Omental fat pad (tissue), 3 donors: ENCODE measurements at regions not wholly inside any gene's neighbourhood (a gene's known extent, or its start where the extent isn't known, plus 50 kb on each side); places are given as distances from the start of the nearest gene placed in this dataset.
"Not testable (repeated sequence)": the region's sequence is repeated elsewhere in the genome, so short reads cannot be mapped to it uniquely, and the experiment has no call there.

Experiments
- ATAC-seq: fragments of 150-250 bp; one replicate; pipeline ENCODE4 v1.9.1; 2016; ENCODE audit warnings: mild to moderate bottlenecking, moderate library complexity; ENCODE audit not compliant: low FRiP score
- DNase-seq: peaks from one replicate; pipeline ENCODE4 v3.0.0-alpha.2; 2019; ENCODE audit warnings: low spot score
- TF ChIP-seq, protein P1 (sequence below), 3 donors: fragments of 450-650 bp; IDR thresholded peaks; one replicate each; pipeline ENCODE4 v1.5.1; 2016 to 2017; ENCODE audit warnings: antibody characterized with exemption in 3 of 3, mild to moderate bottlenecking in 3 of 3, moderate library complexity in 2 of 3

DNA sequence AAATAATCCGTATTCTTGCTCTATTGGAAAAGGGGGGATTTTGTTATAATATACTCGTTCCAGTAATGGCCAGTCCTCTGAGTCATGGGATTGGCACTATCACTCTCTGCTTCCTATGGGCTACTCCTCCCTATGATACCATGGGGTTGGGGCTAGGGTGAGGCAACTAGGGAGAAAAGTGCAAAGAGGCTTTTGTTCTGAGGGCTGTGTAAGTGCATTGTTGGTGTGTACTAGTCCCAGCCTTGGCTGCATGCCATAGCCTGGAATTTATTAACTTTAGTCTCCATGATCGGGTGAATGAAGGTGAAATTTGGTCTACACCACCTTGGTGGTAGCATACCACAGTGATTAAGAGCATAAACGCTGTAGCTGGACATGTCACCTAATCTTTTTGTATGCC is 247.6 kb downstream of the RPAP3 start:
- TF ChIP-seq, protein P1, sequence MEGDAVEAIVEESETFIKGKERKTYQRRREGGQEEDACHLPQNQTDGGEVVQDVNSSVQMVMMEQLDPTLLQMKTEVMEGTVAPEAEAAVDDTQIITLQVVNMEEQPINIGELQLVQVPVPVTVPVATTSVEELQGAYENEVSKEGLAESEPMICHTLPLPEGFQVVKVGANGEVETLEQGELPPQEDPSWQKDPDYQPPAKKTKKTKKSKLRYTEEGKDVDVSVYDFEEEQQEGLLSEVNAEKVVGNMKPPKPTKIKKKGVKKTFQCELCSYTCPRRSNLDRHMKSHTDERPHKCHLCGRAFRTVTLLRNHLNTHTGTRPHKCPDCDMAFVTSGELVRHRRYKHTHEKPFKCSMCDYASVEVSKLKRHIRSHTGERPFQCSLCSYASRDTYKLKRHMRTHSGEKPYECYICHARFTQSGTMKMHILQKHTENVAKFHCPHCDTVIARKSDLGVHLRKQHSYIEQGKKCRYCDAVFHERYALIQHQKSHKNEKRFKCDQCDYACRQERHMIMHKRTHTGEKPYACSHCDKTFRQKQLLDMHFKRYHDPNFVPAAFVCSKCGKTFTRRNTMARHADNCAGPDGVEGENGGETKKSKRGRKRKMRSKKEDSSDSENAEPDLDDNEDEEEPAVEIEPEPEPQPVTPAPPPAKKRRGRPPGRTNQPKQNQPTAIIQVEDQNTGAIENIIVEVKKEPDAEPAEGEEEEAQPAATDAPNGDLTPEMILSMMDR (IDR thresholded peaks at IDR 0.05), result no peak
- DNase-seq (no peak), ATAC-seq (no peak)

DNA sequence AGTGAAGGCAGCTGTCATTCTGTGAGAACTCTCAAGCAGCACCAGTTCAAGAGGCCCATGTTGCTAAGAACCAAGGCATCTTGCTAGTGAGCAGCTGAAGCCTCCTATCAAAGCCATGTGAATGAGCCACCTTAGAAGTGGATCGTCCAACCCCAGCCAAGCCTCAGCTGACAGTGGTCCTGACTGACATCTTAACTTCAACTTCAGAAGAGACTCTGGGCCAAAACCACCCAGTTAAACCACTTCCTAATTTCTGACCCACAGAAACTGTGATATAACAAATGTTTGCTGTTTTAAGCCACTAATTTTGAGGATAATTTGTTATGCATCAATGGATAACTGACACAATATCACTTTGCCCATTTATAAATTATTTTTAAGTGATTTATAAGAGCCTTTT is 256.0 kb downstream of the RPAP3 start:
- DNase-seq (no peak), ATAC-seq (no peak)
- TF ChIP-seq, protein P1 (IDR thresholded peaks at IDR 0.05), result no peak

DNA sequence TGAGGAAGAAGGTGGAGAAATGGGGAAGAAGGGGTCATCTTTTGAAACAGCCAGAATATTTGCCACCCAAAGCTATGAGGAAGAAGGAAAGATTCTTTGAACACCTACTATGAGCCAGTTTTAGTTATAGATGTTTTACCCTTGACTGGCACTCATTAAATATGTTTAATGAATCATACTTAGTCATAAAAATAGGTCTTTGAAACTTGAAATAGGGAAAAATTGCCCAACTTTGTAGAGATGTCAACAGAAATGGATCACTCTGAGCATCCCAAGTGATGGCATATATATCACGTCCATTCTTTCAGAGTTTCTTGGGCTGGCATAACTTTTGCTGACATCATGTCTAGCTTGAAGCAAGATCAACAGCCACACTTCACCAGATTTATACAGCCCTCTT is 263.5 kb downstream of the RPAP3 start:
- ATAC-seq (no peak), DNase-seq (no peak)
- TF ChIP-seq, protein P1 (IDR thresholded peaks at IDR 0.05), result no peak

DNA sequence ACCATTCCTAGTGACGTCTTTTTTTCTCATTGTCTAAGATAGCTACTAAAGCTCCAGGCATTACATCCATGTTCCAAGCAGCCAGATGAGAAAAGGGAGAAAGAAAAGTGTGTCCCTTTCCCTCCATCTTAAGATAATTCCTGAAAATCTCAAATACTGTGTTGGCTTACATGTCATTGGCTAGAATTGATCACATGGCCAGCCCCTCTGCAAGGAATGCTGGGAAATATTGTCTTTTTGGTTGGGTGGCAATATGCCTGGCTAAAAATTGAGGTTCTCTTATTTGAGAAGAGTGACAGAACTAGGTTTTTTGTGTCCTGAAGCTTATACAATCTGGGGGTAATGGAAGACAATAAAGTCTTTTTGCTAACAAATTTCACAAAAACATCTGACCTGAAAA is 264.3 kb downstream of the RPAP3 start:
- TF ChIP-seq, protein P1 (IDR thresholded peaks at IDR 0.05), result no peak
- ATAC-seq, result no peak
- no peak for DNase-seq

DNA sequence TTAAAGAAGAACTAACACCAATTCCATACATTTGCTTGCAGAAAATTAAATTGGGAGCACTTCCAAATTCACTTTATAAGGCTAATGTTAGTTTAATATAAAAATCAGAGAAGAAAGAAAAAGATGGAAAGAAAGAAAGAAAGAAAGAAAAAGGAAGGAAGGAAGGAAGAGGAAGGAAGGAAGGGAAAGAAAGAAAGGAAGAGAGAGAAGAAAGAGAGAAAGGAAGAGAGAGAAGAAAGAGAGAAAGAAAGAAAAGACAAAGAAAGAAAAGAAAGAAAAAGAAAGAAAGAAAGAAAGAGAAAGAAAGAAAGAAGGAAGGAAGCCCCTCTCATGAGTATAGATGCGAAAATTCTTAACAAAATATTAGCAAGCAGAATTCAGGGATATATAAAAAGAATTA is 267.7 kb downstream of the RPAP3 start:
- ATAC-seq, result no peak
- TF ChIP-seq, protein P1 (IDR thresholded peaks at IDR 0.05), result no peak

DNA sequence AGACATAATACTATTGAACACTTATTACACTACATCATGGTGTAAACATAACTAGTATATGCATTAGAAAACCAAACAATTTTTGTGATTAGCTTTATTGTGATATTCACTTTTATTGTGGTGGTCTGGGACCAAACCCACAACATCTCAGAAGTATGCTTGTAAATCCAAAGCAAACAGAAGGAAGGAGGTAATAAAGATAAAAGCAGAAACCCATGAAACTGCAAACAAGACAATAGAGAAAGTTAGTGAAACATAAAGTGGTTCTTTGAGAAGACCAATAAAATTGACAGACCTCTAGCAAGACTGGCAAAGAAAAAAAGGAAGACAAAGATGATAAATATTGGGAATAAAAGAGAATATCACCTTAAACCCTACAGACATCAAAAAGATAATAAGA is 268.3 kb downstream of the RPAP3 start:
- ATAC-seq (no peak), DNase-seq (no peak)
- TF ChIP-seq, protein P1 (IDR thresholded peaks at IDR 0.05), result no peak

More for the DNA sequence above, 267.7 kb downstream of the RPAP3 start:
- no peak for DNase-seq

DNA sequence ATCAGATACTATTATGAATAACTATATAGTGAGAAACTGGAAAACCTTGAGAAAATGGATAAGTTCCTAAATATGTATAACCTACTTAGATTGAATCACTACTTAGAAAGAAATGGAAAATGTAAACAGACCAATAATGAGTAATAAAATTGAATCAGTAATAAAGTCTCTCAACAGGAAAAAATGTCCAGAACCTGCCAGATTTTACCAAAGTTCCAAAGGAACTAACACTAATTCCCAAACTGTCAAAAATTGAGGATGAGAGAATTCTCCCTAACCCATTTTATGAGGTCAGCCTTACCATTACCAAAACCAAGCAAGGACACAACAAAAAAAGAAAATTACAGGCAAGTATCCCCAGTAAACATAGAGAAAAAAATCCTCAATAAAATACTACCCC is 272.0 kb downstream of the RPAP3 start:
- ATAC-seq, result no peak

DNA sequence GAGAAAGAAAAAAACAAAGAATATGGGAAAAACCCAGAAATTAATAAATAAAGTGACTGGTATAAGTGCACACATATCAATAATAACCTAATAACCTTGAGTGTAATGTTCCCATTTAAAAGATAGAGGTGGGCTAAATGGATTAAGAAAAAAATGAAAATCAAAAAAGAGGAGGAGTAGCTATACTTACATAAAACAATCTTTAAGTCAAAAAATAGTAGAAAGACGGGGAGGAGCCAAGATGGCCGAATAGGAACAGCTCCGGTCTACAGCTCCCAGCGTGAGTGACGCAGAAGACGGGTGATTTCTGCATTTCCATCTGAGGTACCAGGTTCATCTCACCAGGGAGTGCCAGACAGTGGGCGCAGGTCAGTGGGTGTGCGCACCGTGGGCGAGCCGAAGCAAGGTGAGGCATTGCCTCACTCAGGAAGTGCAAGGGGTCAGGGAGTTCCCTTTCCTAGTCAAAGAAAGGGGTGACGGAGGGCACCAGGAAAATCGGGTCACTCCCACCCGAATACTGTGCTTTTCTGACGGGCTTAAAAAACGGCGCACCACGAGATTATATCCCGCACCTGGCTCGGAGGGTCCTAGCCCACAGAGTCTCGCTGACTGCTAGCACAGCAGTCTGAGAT is 279.0 kb downstream of the RPAP3 start:
- DNase-seq, result not testable (repeated sequence)

More for the DNA sequence above, 272.0 kb downstream of the RPAP3 start:
- TF ChIP-seq, protein P1 (IDR thresholded peaks at IDR 0.05), result no peak
- no peak for DNase-seq

More for the DNA sequence above, 279.0 kb downstream of the RPAP3 start:
- not testable (repeated sequence) for ATAC-seq
